H1 (cell line): ENCODE measurements at regions not wholly inside any gene's neighbourhood (a gene's known extent, or its start where the extent isn't known, plus 50 kb on each side); places are given as distances from the start of the nearest gene placed in this dataset.

ENCODE experiments used
- CTCF ChIA-PET: fragments of 300-600 bp; sonication (Branson Sonifier 250); formaldehyde crosslinking; loops from one replicate; lab custom pipeline; 2021; ENCODE audit not compliant: partially characterized antibody; lab: Charles Lee
- POLR2A ChIA-PET: fragments of 300-600 bp; sonication (Branson Sonifier 250); formaldehyde crosslinking; loops from one replicate; lab custom pipeline; 2021; ENCODE audit warnings: inconsistent platforms; ENCODE audit not compliant: partially characterized antibody; lab: Charles Lee
- DNase-seq, 2 experiments: peaks; one replicate each; pipeline versions ENCODE4 v3.0.0 to v3.0.0-alpha.2; 2010 to 2022; ENCODE audit warnings: low spot score in 2 of 2, low read depth in 1 of 2, mixed read lengths in 1 of 2
- FAIRE-seq: peaks from 2 replicates; lab custom pipeline; 2011; peaks lifted over from hg19 to GRCh38; lab: Jason Lieb, UNC
- H2AFZ ChIP-seq: 2 replicates; pipeline ENCODE4 v1.8.1; 2012; ENCODE audit warnings: low read length, inconsistent platforms
- H2AK5ac ChIP-seq: 2 replicates; pipeline ENCODE4 v1.6.1; 2013; ENCODE audit warnings: low read depth, low read length
- H2BK120ac ChIP-seq: replicated peaks from 2 replicates; pipeline ENCODE3; 2013; ENCODE audit warnings: low read depth, low read length, inconsistent platforms
- H2BK12ac ChIP-seq: 2 replicates; pipeline ENCODE4 v1.6.1; 2013; ENCODE audit warnings: low read depth, low read length
- H2BK15ac ChIP-seq: 2 replicates; pipeline ENCODE4 v1.6.1; 2013; ENCODE audit warnings: low read length
- H2BK20ac ChIP-seq: 2 replicates; pipeline ENCODE4 v1.6.1; 2013; ENCODE audit warnings: low read length
- H2BK5ac ChIP-seq: 2 replicates; pipeline ENCODE4 v1.6.1; 2013; ENCODE audit warnings: low read depth, low read length
- H3K14ac ChIP-seq: 2 replicates; pipeline ENCODE4 v1.6.1; 2013; ENCODE audit warnings: inconsistent platforms; ENCODE audit not compliant: insufficient read length
- H3K18ac ChIP-seq: 2 replicates; pipeline ENCODE4 v1.6.1; 2013; ENCODE audit warnings: low read length; ENCODE audit errors: extremely low read depth
- H3K23ac ChIP-seq: 2 replicates; pipeline ENCODE4 v1.6.1; 2013; ENCODE audit warnings: inconsistent platforms; ENCODE audit not compliant: insufficient read length
- H3K23me2 ChIP-seq: 2 replicates; pipeline ENCODE4 v1.6.1; 2013; ENCODE audit warnings: low read depth, low read length
- H3K27ac ChIP-seq: 2 replicates; pipeline ENCODE4 v1.6.1; 2011; ENCODE audit warnings: low read depth, low read length, inconsistent platforms
- H3K27me3 ChIP-seq, 4 experiments: replicated peaks in 1 of 4; 1 replicate in 1 of 4; 2 replicates in 3 of 4; pipeline versions ENCODE4 v1.6.1 to v1.8.1; 2011 to 2013; ENCODE audit warnings: low read length in 3 of 4, mild to moderate bottlenecking in 3 of 4, inconsistent platforms in 2 of 4, mixed read lengths in 2 of 4, moderate library complexity in 1 of 4; ENCODE audit not compliant: control insufficient read depth in 3 of 4, insufficient read depth in 3 of 4; ENCODE audit errors: extremely low read depth in 1 of 4
- H3K36me3 ChIP-seq, 4 experiments: 2 replicates each; pipeline versions ENCODE4 v1.6.1 to v1.8.1; 2011 to 2013; ENCODE audit warnings: mild to moderate bottlenecking in 4 of 4, low read length in 3 of 4, moderate library complexity in 2 of 4, control low read depth in 1 of 4, inconsistent platforms in 1 of 4; ENCODE audit not compliant: insufficient read depth in 4 of 4, control insufficient read depth in 2 of 4
- H3K4ac ChIP-seq: replicated peaks from 2 replicates; pipeline ENCODE3; 2013; ENCODE audit warnings: low read length, low read depth, mixed read lengths, inconsistent platforms; ENCODE audit not compliant: insufficient read length
- H3K4me1 ChIP-seq, 4 experiments: replicated peaks in 1 of 4; 1 replicate in 1 of 4; 2 replicates in 3 of 4; pipeline versions ENCODE4 v1.6.1 to v1.8.1; 2011 to 2013; ENCODE audit warnings: low read length in 3 of 4, inconsistent platforms in 2 of 4, mixed read lengths in 1 of 4; ENCODE audit not compliant: insufficient read depth in 4 of 4, control insufficient read depth in 3 of 4
- H3K4me2 ChIP-seq, 2 experiments: 2 replicates each; pipeline versions ENCODE4 v1.6.1 to v1.8.1; 2011 to 2013; ENCODE audit warnings: low read depth in 2 of 2, low read length in 2 of 2, control low read depth in 1 of 2, inconsistent platforms in 1 of 2, mild to moderate bottlenecking in 1 of 2; ENCODE audit not compliant: insufficient read depth in 1 of 2
- H3K4me3 ChIP-seq, 4 experiments: fragments of 200-600, 300-600 bp in 1 of 4; sonication (generic), shearing (Covaris generic), sonication (Bioruptor Twin) in 1 of 4; 2 replicates each; pipeline versions ENCODE4 v1.5.1 to v1.8.1; 2011 to 2016; ENCODE audit warnings: low read length in 4 of 4, low read depth in 3 of 4, control low read depth in 2 of 4, inconsistent platforms in 2 of 4, mild to moderate bottlenecking in 2 of 4, mixed read lengths in 1 of 4, moderate library complexity in 1 of 4; ENCODE audit not compliant: insufficient read depth in 2 of 4; ENCODE audit errors: extremely low read depth in 1 of 4
- H3K56ac ChIP-seq: replicated peaks from 2 replicates; pipeline ENCODE3; 2013; ENCODE audit warnings: low read depth, mild to moderate bottlenecking, mixed read lengths, low read length, inconsistent platforms; ENCODE audit not compliant: insufficient read length
- H3K79me1 ChIP-seq: 2 replicates; pipeline ENCODE4 v1.6.1; 2013; ENCODE audit warnings: low read depth, low read length, control low read depth
- H3K79me2 ChIP-seq, 2 experiments: 2 replicates each; pipeline versions ENCODE4 v1.6.1 to v1.8.1; 2012 to 2013; ENCODE audit warnings: low read length in 2 of 2, mild to moderate bottlenecking in 2 of 2, inconsistent platforms in 1 of 2; ENCODE audit not compliant: insufficient read depth in 2 of 2, control insufficient read depth in 1 of 2
- H3K9ac ChIP-seq, 4 experiments: replicated peaks in 1 of 4; 1 replicate in 1 of 4; 2 replicates in 3 of 4; pipeline versions ENCODE4 v1.6.1 to v1.8.1; 2011 to 2013; ENCODE audit warnings: low read depth in 3 of 4, low read length in 3 of 4, control low read depth in 2 of 4, mild to moderate bottlenecking in 2 of 4, moderate library complexity in 2 of 4, inconsistent platforms in 1 of 4; ENCODE audit errors: extremely low read depth in 1 of 4
- H3K9me3 ChIP-seq, 2 experiments: 2 replicates each; pipeline versions ENCODE4 v1.6.1 to v1.8.1; 2012 to 2013; ENCODE audit warnings: mild to moderate bottlenecking in 2 of 2, moderate library complexity in 2 of 2, control low read depth in 1 of 2, inconsistent platforms in 1 of 2, low read depth in 1 of 2, low read length in 1 of 2, mixed read lengths in 1 of 2; ENCODE audit not compliant: insufficient read depth in 2 of 2
- H4K20me1 ChIP-seq, 2 experiments: replicated peaks in 1 of 2; 2 replicates each; pipeline versions ENCODE3 to v1.8.1; 2011 to 2013; ENCODE audit warnings: inconsistent platforms in 2 of 2, low read length in 2 of 2, mild to moderate bottlenecking in 1 of 2; ENCODE audit not compliant: insufficient read depth in 2 of 2, control insufficient read depth in 1 of 2
- H4K5ac ChIP-seq: 2 replicates; pipeline ENCODE4 v1.6.1; 2013; ENCODE audit warnings: low read length, low read depth, mixed read lengths, inconsistent platforms; ENCODE audit not compliant: insufficient read length
- H4K8ac ChIP-seq: 2 replicates; pipeline ENCODE4 v1.8.0; 2013; ENCODE audit warnings: mild to moderate bottlenecking, moderate library complexity, low read length, inconsistent platforms; ENCODE audit not compliant: insufficient read depth; ENCODE audit errors: extremely low read depth
- H4K91ac ChIP-seq: replicated peaks from 2 replicates; pipeline ENCODE3; 2013; ENCODE audit warnings: low read length, mixed read lengths, inconsistent platforms; ENCODE audit not compliant: insufficient read length
- CTBP2 ChIP-seq: IDR thresholded peaks from 2 replicates; pipeline ENCODE4 v1.7.0; 2011; ENCODE audit warnings: borderline replicate concordance, mild to moderate bottlenecking, moderate library complexity, mixed read lengths, low read length; ENCODE audit not compliant: insufficient read depth, insufficient read length
- KDM1A ChIP-seq: fragments of 200-600, 300-600 bp; sonication (generic); IDR thresholded peaks from 2 replicates; pipeline ENCODE4 v1.7.1; 2016; ENCODE audit warnings: mild to moderate bottlenecking, low read length, borderline replicate concordance
- NANOG ChIP-seq: IDR thresholded peaks from 2 replicates; pipeline ENCODE4 v1.6.1; 2011; ENCODE audit warnings: low read length, low read depth, mild to moderate bottlenecking, inconsistent platforms; ENCODE audit not compliant: insufficient read depth, poor library complexity, severe bottlenecking
- SIRT6 ChIP-seq: IDR thresholded peaks from one replicate; pipeline ENCODE4 v1.7.1; 2012; ENCODE audit warnings: low read length, inconsistent platforms
- TAF7 ChIP-seq: optimal IDR thresholded peaks from 2 replicates; pipeline ENCODE3; 2011; ENCODE audit warnings: low read depth, mild to moderate bottlenecking, inconsistent platforms, low read length, moderate library complexity, borderline replicate concordance
- WGBS, 2 experiments: shearing (Covaris generic) in 1 of 2; methylation state at CpG; one replicate each; pipeline versions ENCODE4 v1.1.6 to v1.1.7; 2013 to 2015; ENCODE audit warnings: low lambda C conversion rate in 2 of 2, mixed read lengths in 2 of 2, inconsistent platforms in 1 of 2, low coverage in 1 of 2, missing lambda C conversion rate in 1 of 2; ENCODE audit not compliant: insufficient replicate concordance in 2 of 2, insufficient coverage in 1 of 2, insufficient read length in 1 of 2; ENCODE audit errors: extremely low coverage in 1 of 2, missing lambda C conversion rate in 1 of 2; 5-methylcytosine and 5-hydroxymethylcytosine counted together

GRCh38 chr4:108315694-108316093, 147.0 kb upstream of the LEF1 start:
- no peak overlapping the region for H3K56ac ChIP-seq
- DNase-seq = no peak
- no peak overlapping the region for H4K91ac ChIP-seq
- H3K27ac ChIP-seq = no peak overlapping the region
- no peak overlapping the region for H2BK120ac ChIP-seq
- no peak overlapping the region for H2BK20ac ChIP-seq
- no peak overlapping the region for H3K4me3 ChIP-seq
- H3K23ac ChIP-seq = no peak overlapping the region
- CTCF ChIA-PET = interaction anchor here (0.6 kb wide), 1 partner anchor 177 kb away, joined by 3 read pairs; no protein-coding TSS in a partner anchor
- no peak overlapping the region for H2AFZ ChIP-seq
- TF ChIP-seq CTBP2 (no peak), TAF7 (no peak), KDM1A (no peak), SIRT6 (no peak), NANOG (no peak)
- no peak overlapping the region for H4K8ac ChIP-seq
- no peak overlapping the region for H2BK5ac ChIP-seq
- no peak overlapping the region for H4K5ac ChIP-seq
- H3K23me2 ChIP-seq = no peaks in the 10 kb centered on the region; the same call in 1 of the 2 replicates
- H2BK12ac ChIP-seq = no peak overlapping the region
- H3K9me3 ChIP-seq = no peaks in the 10 kb centered on the region
- no peak overlapping the region for H2BK15ac ChIP-seq
- no peaks in the 10 kb centered on the region for H3K36me3 ChIP-seq
- POLR2A ChIA-PET = no interaction called here
- H3K79me1 ChIP-seq = no peaks in the 10 kb centered on the region
- 86% methylated on average over 3 of the region's 3 CpGs; no CpG with 5 or more reads in 1 of the 2 experiments for WGBS, 2 experiments
- H3K4ac ChIP-seq = no peak overlapping the region
- H3K9ac ChIP-seq = no peak overlapping the region
- FAIRE-seq = no peak
- no peaks in the 10 kb centered on the region for H4K20me1 ChIP-seq
- no peak overlapping the region for H3K14ac ChIP-seq
- H3K27me3 ChIP-seq = no peaks in the 10 kb centered on the region
- H3K4me1 ChIP-seq = peaks cover 0 to 3% (median 0%) of the 10 kb centered on the region in 4 experiments; a peak in 1 of 7 replicates
- no peak overlapping the region for H2AK5ac ChIP-seq
- no peak overlapping the region for H3K18ac ChIP-seq
- no peaks in the 10 kb centered on the region for H3K79me2 ChIP-seq
- H3K4me2 ChIP-seq = no peak overlapping the region
